HCT116 (cell line): ENCODE measurements at regions not wholly inside any gene's neighbourhood (a gene's known extent, or its start where the extent isn't known, plus 50 kb on each side); places are given as distances from the start of the nearest gene placed in this dataset.

Source experiments
- CEBPB ChIP-seq: IDR thresholded peaks from 2 replicates; pipeline ENCODE4 v1.6.1; 2012; ENCODE audit warnings: low read depth
- CTCF ChIP-seq, 3 experiments: fragments of 200-600 bp in 1 of 3; sonication (generic) in 1 of 3; IDR thresholded peaks in 2 of 3; conservative IDR thresholded peaks in 1 of 3; 2 replicates each; pipeline ENCODE4 v1.5.1; 2012 to 2017; ENCODE audit warnings: low read depth in 2 of 3, low read length in 2 of 3, antibody characterized with exemption in 1 of 3, borderline replicate concordance in 1 of 3, control low read depth in 1 of 3, mild to moderate bottlenecking in 1 of 3, mixed read lengths in 1 of 3, mixed run types in 1 of 3, moderate library complexity in 1 of 3; ENCODE audit not compliant: insufficient read depth in 1 of 3
- ELF1 ChIP-seq: IDR thresholded peaks from 2 replicates; pipeline ENCODE4 v1.6.1; 2012; ENCODE audit warnings: low read depth, borderline replicate concordance
- EZH2 ChIP-seq: fragments of 200-600 bp; sonication (generic); IDR thresholded peaks from 2 replicates; pipeline ENCODE4 v1.6.1; 2017; ENCODE audit warnings: antibody characterized with exemption, mixed run types
- MAX ChIP-seq: IDR thresholded peaks from 2 replicates; pipeline ENCODE4 v1.6.1; 2012
- POLR2A ChIP-seq: IDR thresholded peaks from 2 replicates; pipeline ENCODE4 v1.7.0; 2011; ENCODE audit warnings: borderline replicate concordance; ENCODE audit not compliant: insufficient read depth, insufficient read length; ENCODE audit errors: extremely low read depth
- POLR2AphosphoS5 ChIP-seq: IDR thresholded peaks from 2 replicates; pipeline ENCODE4 v1.6.1; 2011; ENCODE audit warnings: mild to moderate bottlenecking, low read depth, low read length, moderate library complexity
- RAD21 ChIP-seq: IDR thresholded peaks from 2 replicates; pipeline ENCODE4 v1.6.1; 2012; ENCODE audit warnings: low read depth, mild to moderate bottlenecking
- REST ChIP-seq: IDR thresholded peaks from 2 replicates; pipeline ENCODE4 v1.6.1; 2012; ENCODE audit warnings: low read depth
- SRF ChIP-seq: IDR thresholded peaks from 2 replicates; pipeline ENCODE4 v1.6.1; 2012; ENCODE audit warnings: low read depth
- TCF7L2 ChIP-seq: IDR thresholded peaks from 2 replicates; pipeline ENCODE4 v1.7.0; 2011; ENCODE audit warnings: borderline replicate concordance, inconsistent platforms; ENCODE audit not compliant: insufficient read depth, insufficient read length; ENCODE audit errors: extremely low read depth
- YY1 ChIP-seq: IDR thresholded peaks from 2 replicates; pipeline ENCODE4 v1.6.1; 2011; ENCODE audit warnings: low read length, low read depth, moderate library complexity, mild to moderate bottlenecking; ENCODE audit not compliant: insufficient replicate concordance; ENCODE audit errors: extremely low read depth
- ZFX ChIP-seq: fragments of 450-650 bp; IDR thresholded peaks from 2 replicates; pipeline ENCODE4 v1.6.1; 2017

DNA sequence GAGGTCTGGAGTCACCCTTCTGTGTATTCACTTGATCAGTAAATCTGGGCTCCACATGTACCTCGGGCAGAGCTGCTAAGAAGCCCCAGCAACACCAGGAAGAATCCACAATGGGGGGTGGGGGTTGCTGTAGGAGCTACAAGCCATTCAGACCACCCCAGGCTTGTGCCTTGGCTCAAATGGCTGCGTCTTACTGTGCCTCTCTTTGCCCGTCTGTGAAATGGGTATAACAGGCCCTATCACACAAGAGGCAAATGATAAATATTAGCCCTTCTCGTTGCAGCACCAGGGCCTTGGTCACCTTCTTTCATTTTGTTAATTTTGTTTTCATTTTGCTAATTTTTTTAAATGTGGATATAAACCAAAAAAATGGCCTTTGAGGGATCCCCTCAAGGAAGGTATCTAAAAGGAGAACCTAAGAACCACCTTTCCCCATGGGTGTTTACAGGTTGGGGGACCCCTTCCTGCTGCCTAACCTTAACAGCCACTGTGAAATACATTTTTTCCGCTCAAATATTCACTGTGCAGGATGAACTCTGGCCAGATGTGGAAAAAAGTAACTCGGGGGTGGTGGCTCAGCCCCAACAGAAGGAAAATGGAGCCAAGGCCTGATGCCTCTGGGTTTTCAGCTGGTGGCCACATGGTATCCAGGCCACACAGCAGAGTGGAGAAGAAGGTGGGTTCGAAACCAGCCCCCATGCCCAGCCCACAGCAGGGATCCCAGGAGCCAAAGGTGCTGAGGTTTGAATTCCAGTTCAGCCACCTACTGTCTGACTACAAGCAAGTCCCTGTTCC lies 284.0 kb downstream of the MN1 start:
- TF ChIP-seq SRF: no peak
- TF ChIP-seq CTCF (IDR thresholded peaks at IDR 0.05 in 2 of 3, conservative IDR thresholded peaks at IDR 0.05 in 1 of 3; ENCODE audit: borderline replicate concordance in 1 of 3, insufficient read depth in 1 of 3, low read depth in 2 of 3, low read length in 2 of 3): no peak
- TF ChIP-seq TCF7L2: no peak
- TF ChIP-seq ZFX: no peak
- no peak for TF ChIP-seq REST
- TF ChIP-seq YY1: no peak
- no peak for TF ChIP-seq MAX
- no peak for TF ChIP-seq CEBPB
- TF ChIP-seq POLR2AphosphoS5: no peak
- TF ChIP-seq POLR2A: no peak
- TF ChIP-seq RAD21: no peak
- no peak for TF ChIP-seq ELF1
- TF ChIP-seq EZH2: no peak
